Fibroblast of lung (primary cell): ENCODE measurements at regions not wholly inside any gene's neighbourhood (a gene's known extent, or its start where the extent isn't known, plus 50 kb on each side); places are given as distances from the start of the nearest gene placed in this dataset.
"Not testable (repeated sequence)": the region's sequence is repeated elsewhere in the genome, so short reads cannot be mapped to it uniquely, and the experiment has no call there.

Source experiments
- DNase-seq, 2 donors: peaks; one replicate each; pipeline versions ENCODE4 v3.0.0 to v3.0.0-alpha.2; 2010; ENCODE audit warnings: low read depth in 2 of 2
- H2AFZ ChIP-seq: 2 replicates; pipeline ENCODE4 v1.5.1; 2012; ENCODE audit warnings: low read length, control low read depth, inconsistent platforms
- H3K27ac ChIP-seq: 2 replicates; pipeline ENCODE4 v1.5.1; 2011; ENCODE audit warnings: low read length, control low read depth; ENCODE audit not compliant: insufficient read depth
- H3K27me3 ChIP-seq: 2 replicates; pipeline ENCODE4 v1.5.1; 2011; ENCODE audit warnings: mild to moderate bottlenecking, low read length; ENCODE audit not compliant: control insufficient read depth, insufficient read depth
- H3K36me3 ChIP-seq: 2 replicates; pipeline ENCODE4 v1.5.1; 2011; ENCODE audit warnings: low read length; ENCODE audit not compliant: control insufficient read depth, insufficient read depth
- H3K4me1 ChIP-seq: 2 replicates; pipeline ENCODE4 v1.5.1; 2011; ENCODE audit warnings: low read length; ENCODE audit not compliant: control insufficient read depth, insufficient read depth; ENCODE audit errors: extremely low read depth
- H3K4me2 ChIP-seq: 2 replicates; pipeline ENCODE4 v1.5.1; 2011; ENCODE audit warnings: low read length, control low read depth; ENCODE audit not compliant: insufficient read depth; ENCODE audit errors: extremely low read depth
- H3K4me3 ChIP-seq, 4 experiments: fragments of 200-600 bp in 1 of 4; sonication (generic) in 1 of 4; replicated peaks in 1 of 4; 2 replicates each; pipeline ENCODE4 v1.5.1; 2011 to 2016; ENCODE audit warnings: low read length in 4 of 4, low read depth in 3 of 4, mild to moderate bottlenecking in 3 of 4, control low read depth in 2 of 4, inconsistent platforms in 1 of 4, mixed read lengths in 1 of 4; ENCODE audit not compliant: insufficient read depth in 1 of 4; ENCODE audit errors: control extremely low read depth in 1 of 4
- H3K79me2 ChIP-seq: 2 replicates; pipeline ENCODE4 v1.5.1; 2012; ENCODE audit warnings: mild to moderate bottlenecking, low read length, inconsistent platforms; ENCODE audit not compliant: control insufficient read depth, insufficient read depth
- H3K9ac ChIP-seq: 2 replicates; pipeline ENCODE4 v1.5.1; 2011; ENCODE audit warnings: mild to moderate bottlenecking, low read length, control low read depth; ENCODE audit not compliant: insufficient read depth
- H3K9me3 ChIP-seq: 2 replicates; pipeline ENCODE4 v1.5.1; 2012; ENCODE audit warnings: low read depth, low read length; ENCODE audit not compliant: control insufficient read depth, insufficient read depth
- H4K20me1 ChIP-seq: 2 replicates; pipeline ENCODE4 v1.5.1; 2011; ENCODE audit warnings: low read length; ENCODE audit not compliant: control insufficient read depth, insufficient read depth; ENCODE audit errors: extremely low read depth
- EZH2 ChIP-seq: IDR thresholded peaks from 2 replicates; pipeline ENCODE4 v1.5.1; 2012; ENCODE audit warnings: low read length, control low read depth, mild to moderate bottlenecking; ENCODE audit errors: missing control alignments
- TF ChIP-seq, protein P1 (sequence below), 2 donors: IDR thresholded peaks in 1 of 2; conservative IDR thresholded peaks in 1 of 2; 1 replicate in 1 of 2; 2 replicates in 1 of 2; pipeline ENCODE4 v1.5.1; 2011 to 2012; ENCODE audit warnings: low read length in 2 of 2, control low read depth in 1 of 2, inconsistent platforms in 1 of 2, low read depth in 1 of 2, mild to moderate bottlenecking in 1 of 2

GRCh38 chr9:108257382-108257781, 598.4 kb downstream of the ACTL7B start:
- DNase-seq = no peak

GRCh38 chr9:108254236-108254635, 601.5 kb downstream of the ACTL7B start:
- no peak for DNase-seq
- no peak overlapping the region for H3K9ac ChIP-seq
- no peak overlapping the region for H3K4me2 ChIP-seq
- no peaks in the 10 kb centered on the region for H3K79me2 ChIP-seq
- H3K9me3 ChIP-seq = no peaks in the 10 kb centered on the region
- no peaks in the 10 kb centered on the region for H4K20me1 ChIP-seq
- no peaks in the 10 kb centered on the region for H3K4me1 ChIP-seq
- no peak overlapping the region for H2AFZ ChIP-seq
- H3K27me3 ChIP-seq = no peaks in the 10 kb centered on the region
- no peaks in the 10 kb centered on the region for H3K36me3 ChIP-seq
- no peak overlapping the region for H3K4me3 ChIP-seq
- TF ChIP-seq, protein P1, sequence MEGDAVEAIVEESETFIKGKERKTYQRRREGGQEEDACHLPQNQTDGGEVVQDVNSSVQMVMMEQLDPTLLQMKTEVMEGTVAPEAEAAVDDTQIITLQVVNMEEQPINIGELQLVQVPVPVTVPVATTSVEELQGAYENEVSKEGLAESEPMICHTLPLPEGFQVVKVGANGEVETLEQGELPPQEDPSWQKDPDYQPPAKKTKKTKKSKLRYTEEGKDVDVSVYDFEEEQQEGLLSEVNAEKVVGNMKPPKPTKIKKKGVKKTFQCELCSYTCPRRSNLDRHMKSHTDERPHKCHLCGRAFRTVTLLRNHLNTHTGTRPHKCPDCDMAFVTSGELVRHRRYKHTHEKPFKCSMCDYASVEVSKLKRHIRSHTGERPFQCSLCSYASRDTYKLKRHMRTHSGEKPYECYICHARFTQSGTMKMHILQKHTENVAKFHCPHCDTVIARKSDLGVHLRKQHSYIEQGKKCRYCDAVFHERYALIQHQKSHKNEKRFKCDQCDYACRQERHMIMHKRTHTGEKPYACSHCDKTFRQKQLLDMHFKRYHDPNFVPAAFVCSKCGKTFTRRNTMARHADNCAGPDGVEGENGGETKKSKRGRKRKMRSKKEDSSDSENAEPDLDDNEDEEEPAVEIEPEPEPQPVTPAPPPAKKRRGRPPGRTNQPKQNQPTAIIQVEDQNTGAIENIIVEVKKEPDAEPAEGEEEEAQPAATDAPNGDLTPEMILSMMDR (conservative IDR thresholded peaks at IDR 0.05 in 1 of 2, IDR thresholded peaks at IDR 0.05 in 1 of 2; ENCODE audit: low read depth in 1 of 2, low read length in 2 of 2) = no peak
- no peak for TF ChIP-seq EZH2
- H3K27ac ChIP-seq = no peak overlapping the region

More at GRCh38 chr9:108257382-108257781, 598.4 kb downstream of the ACTL7B start:
- Histone ChIP-seq H3K27ac (no peak overlapping the region), H3K4me3 (no peak overlapping the region), H3K27me3 (no peaks in the 10 kb centered on the region), H3K9me3 (no peaks in the 10 kb centered on the region), H3K79me2 (no peaks in the 10 kb centered on the region), H4K20me1 (no peaks in the 10 kb centered on the region), H2AFZ (no peak overlapping the region), H3K4me1 (no peaks in the 10 kb centered on the region), H3K36me3 (no peaks in the 10 kb centered on the region), H3K9ac (no peak overlapping the region), H3K4me2 (no peak overlapping the region)
- no peak for TF ChIP-seq EZH2
- TF ChIP-seq, protein P1 (conservative IDR thresholded peaks at IDR 0.05 in 1 of 2, IDR thresholded peaks at IDR 0.05 in 1 of 2; ENCODE audit: low read depth in 1 of 2, low read length in 2 of 2) = no peak

GRCh38 chr9:108247391-108247790, 608.4 kb downstream of the ACTL7B start:
- not testable (repeated sequence) for H3K4me1 ChIP-seq, H4K20me1 ChIP-seq, H3K9ac ChIP-seq, H3K9me3 ChIP-seq, H3K27ac ChIP-seq, H2AFZ ChIP-seq, H3K27me3 ChIP-seq, DNase-seq, H3K4me3 ChIP-seq, H3K4me2 ChIP-seq, H3K36me3 ChIP-seq, H3K79me2 ChIP-seq

DNA sequence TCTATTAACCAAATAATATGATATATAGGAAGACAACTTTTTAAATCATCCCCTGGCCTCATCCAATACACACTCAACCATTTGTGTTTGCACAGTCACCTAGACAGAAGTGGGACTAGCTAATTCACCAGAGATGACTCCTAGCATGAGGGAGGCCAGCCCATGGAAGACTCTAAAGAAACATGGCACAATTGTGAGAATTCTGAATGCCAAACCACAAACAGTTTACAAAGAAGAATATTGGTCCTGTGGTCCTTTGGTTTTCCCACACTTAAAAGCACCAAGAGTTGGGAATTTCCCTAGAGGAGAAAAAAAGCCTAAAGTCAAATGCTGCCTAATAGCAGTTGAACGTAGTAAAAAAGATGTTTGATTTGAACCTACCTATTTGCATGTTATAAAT, 609.9 kb downstream of the ACTL7B start:
- Histone ChIP-seq H3K79me2 (no peaks in the 10 kb centered on the region), H3K4me3 (no peak overlapping the region), H2AFZ (no peak overlapping the region), H3K4me2 (no peak overlapping the region), H3K9me3 (no peaks in the 10 kb centered on the region), H3K27me3 (no peaks in the 10 kb centered on the region), H4K20me1 (no peaks in the 10 kb centered on the region), H3K36me3 (no peaks in the 10 kb centered on the region), H3K9ac (no peak overlapping the region), H3K27ac (no peak overlapping the region), H3K4me1 (no peaks in the 10 kb centered on the region)
- no peak for DNase-seq
- TF ChIP-seq EZH2 = no peak
- TF ChIP-seq, protein P1 (conservative IDR thresholded peaks at IDR 0.05 in 1 of 2, IDR thresholded peaks at IDR 0.05 in 1 of 2; ENCODE audit: low read depth in 1 of 2, low read length in 2 of 2) = no peak
